Mesodermal cell (in vitro differentiated cells): ENCODE measurements at regions not wholly inside any gene's neighbourhood (a gene's known extent, or its start where the extent isn't known, plus 50 kb on each side); places are given as distances from the start of the nearest gene placed in this dataset.
A peak's percentile ranks its signal among the peaks of the same experiment; 100 is the strongest.

ENCODE experiments used
- H3K27ac ChIP-seq: 2 replicates; pipeline ENCODE4 v1.7.0; 2013; ENCODE audit warnings: mild to moderate bottlenecking, low read depth, low read length, moderate library complexity; ENCODE audit not compliant: severe bottlenecking
- H3K36me3 ChIP-seq: 2 replicates; pipeline ENCODE4 v1.7.1; 2013; ENCODE audit warnings: mild to moderate bottlenecking, low read length, moderate library complexity; ENCODE audit not compliant: control insufficient read depth, insufficient read depth
- H3K4me1 ChIP-seq: one replicate; pipeline ENCODE4 v1.7.1; 2013; ENCODE audit warnings: mild to moderate bottlenecking, low read length; ENCODE audit not compliant: insufficient read depth, control insufficient read depth, poor library complexity, severe bottlenecking
- H3K4me3 ChIP-seq: 2 replicates; pipeline ENCODE4 v1.7.0; 2013; ENCODE audit warnings: low read length, control low read depth, mild to moderate bottlenecking; ENCODE audit not compliant: insufficient read depth, poor library complexity, severe bottlenecking; ENCODE audit errors: extremely low read depth
- H3K9me3 ChIP-seq: 2 replicates; pipeline ENCODE4 v1.7.1; 2013; ENCODE audit warnings: mild to moderate bottlenecking, low read length, moderate library complexity; ENCODE audit not compliant: control insufficient read depth
- WGBS, 2 experiments: methylation state at CpG; one replicate each; pipeline ENCODE4 v1.1.5; 2013; ENCODE audit warnings: missing lambda C conversion rate in 2 of 2; ENCODE audit not compliant: insufficient coverage in 2 of 2; 5-methylcytosine and 5-hydroxymethylcytosine counted together

DNA sequence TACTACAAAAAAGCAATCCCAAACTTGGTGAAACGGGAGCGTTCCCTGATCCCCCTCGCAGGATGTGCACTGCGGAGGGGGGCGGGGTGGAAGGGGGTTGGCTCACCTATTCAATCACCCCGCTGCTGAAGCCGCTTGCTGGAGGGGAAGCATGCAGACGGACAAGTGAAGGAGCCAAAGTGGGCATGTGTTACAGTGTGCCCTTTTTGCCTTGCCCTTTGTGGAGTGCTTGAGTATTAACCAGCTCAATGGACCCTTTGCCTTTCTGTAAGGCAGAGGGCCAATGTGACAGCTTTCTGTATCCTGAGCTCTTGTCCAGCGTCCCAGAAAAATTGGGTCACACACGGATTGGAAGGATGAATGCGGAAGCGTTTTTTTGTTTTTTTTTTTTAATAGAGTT lies 348.9 kb upstream of the NPSR1 start:
- 83 to 96% methylated on average over 4 to 10 of the region's 12 CpGs for WGBS, 2 experiments
- Histone ChIP-seq H3K4me1 (no peaks in the 10 kb centered on the region), H3K27ac (no peak overlapping the region), H3K36me3 (no peaks in the 10 kb centered on the region), H3K4me3 (no peak overlapping the region), H3K9me3 (peaks cover 4% of the 10 kb centered on the region)

- WGBS, 2 experiments: 88 to 98% methylated on average over 8 of the region's 19 CpGs
- Histone ChIP-seq H3K36me3 (no peaks in the 10 kb centered on the region), H3K4me1 (peaks cover 4% of the 10 kb centered on the region), H3K9me3 (peaks cover 4% of the 10 kb centered on the region), H3K27ac (no peak overlapping the region), H3K4me3 (no peak overlapping the region)
Measured at GRCh38 chr7:34309584-34309983, 348.4 kb upstream of the NPSR1 start.

DNA sequence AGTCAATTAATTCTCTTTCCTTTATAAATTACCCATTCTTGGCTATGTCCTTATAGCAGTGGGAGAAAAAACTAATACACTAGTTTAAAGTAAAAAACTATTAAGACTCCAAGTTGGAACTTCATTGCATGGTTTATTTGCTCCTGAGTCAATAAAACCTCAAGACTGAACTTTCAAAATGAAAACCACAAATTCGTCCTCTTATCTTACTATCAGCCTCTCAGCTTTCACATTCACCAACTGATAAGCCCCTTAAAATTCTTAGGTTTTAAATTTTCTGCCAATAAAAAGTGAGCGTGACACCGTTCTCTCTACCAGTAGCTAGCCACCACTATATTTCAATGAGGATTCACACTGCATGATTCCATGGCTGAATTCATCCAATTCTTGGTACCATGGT lies 346.4 kb upstream of the NPSR1 start:
- 85 to 89% methylated on average over 3 of the region's 3 CpGs for WGBS, 2 experiments
- H3K9me3 ChIP-seq: peaks cover 4% of the 10 kb centered on the region
- H3K36me3 ChIP-seq: no peaks in the 10 kb centered on the region
- peaks cover 5% of the 10 kb centered on the region for H3K4me1 ChIP-seq
- no peak overlapping the region for H3K27ac ChIP-seq
- no peak overlapping the region for H3K4me3 ChIP-seq

GRCh38 chr7:34312624-34313023 lies 345.4 kb upstream of the NPSR1 start:
- H3K4me1 ChIP-seq: peaks cover 5% of the 10 kb centered on the region
- H3K9me3 ChIP-seq: peaks cover 4% of the 10 kb centered on the region
- no peak overlapping the region for H3K4me3 ChIP-seq
- WGBS, 2 experiments: 75 to 100% methylated on average over 1 of the region's 3 CpGs
- no peaks in the 10 kb centered on the region for H3K36me3 ChIP-seq
- H3K27ac ChIP-seq: no peak overlapping the region

GRCh38 chr7:34313289-34313688 lies 344.7 kb upstream of the NPSR1 start:
- peaks cover 4% of the 10 kb centered on the region for H3K9me3 ChIP-seq
- H3K4me3 ChIP-seq: no peak overlapping the region
- peaks cover 5% of the 10 kb centered on the region for H3K4me1 ChIP-seq
- WGBS, 2 experiments: 100% methylated on average over 1 of the region's 2 CpGs; no CpG with 5 or more reads in 1 of the 2 experiments
- H3K36me3 ChIP-seq: no peaks in the 10 kb centered on the region
- H3K27ac ChIP-seq: no peak overlapping the region

GRCh38 chr7:34315032-34315431 lies 343.0 kb upstream of the NPSR1 start:
- peaks cover 4% of the 10 kb centered on the region for H3K9me3 ChIP-seq
- H3K27ac ChIP-seq: no peak overlapping the region

DNA sequence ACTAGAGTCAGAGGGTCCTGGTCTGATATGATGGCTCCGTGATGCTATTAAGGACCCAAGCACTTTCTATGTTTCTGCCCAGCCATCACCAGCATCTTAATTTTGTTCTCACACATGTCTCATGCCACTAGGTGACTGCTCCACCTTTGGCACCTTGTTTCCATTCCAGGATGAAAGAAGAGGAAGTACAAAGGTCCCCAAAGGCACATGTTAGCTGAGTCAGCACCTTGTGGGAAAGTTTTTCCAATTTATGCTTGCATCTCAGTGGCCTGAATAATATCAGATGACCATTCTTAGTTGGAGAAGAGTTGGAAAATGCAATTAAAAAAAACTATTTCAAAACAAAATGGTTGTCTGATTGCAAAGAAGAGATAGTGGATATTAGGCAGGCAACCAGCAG lies 341.0 kb upstream of the NPSR1 start:
- Histone ChIP-seq H3K9me3 (peaks cover 4% of the 10 kb centered on the region), H3K4me1 (peaks cover 12% of the 10 kb centered on the region), H3K4me3 (no peak overlapping the region), H3K36me3 (no peaks in the 10 kb centered on the region), H3K27ac (no peak overlapping the region)
- WGBS, 2 experiments: 100% methylated on average over 1 of the region's 1 CpG; no CpG with 5 or more reads in 1 of the 2 experiments

More at GRCh38 chr7:34315032-34315431, 343.0 kb upstream of the NPSR1 start:
- Histone ChIP-seq H3K4me3 (no peak overlapping the region), H3K4me1 (peaks cover 5% of the 10 kb centered on the region), H3K36me3 (no peaks in the 10 kb centered on the region)

- WGBS, 2 experiments: 79% methylated on average over 5 of the region's 6 CpGs
- H3K36me3 ChIP-seq: no peaks in the 10 kb centered on the region
- H3K9me3 ChIP-seq: no peaks in the 10 kb centered on the region
- no peak overlapping the region for H3K4me3 ChIP-seq
- peaks cover 6% of the 10 kb centered on the region for H3K4me1 ChIP-seq
- no peak overlapping the region for H3K27ac ChIP-seq
Measured at GRCh38 chr7:34320412-34320811, 337.6 kb upstream of the NPSR1 start.

DNA sequence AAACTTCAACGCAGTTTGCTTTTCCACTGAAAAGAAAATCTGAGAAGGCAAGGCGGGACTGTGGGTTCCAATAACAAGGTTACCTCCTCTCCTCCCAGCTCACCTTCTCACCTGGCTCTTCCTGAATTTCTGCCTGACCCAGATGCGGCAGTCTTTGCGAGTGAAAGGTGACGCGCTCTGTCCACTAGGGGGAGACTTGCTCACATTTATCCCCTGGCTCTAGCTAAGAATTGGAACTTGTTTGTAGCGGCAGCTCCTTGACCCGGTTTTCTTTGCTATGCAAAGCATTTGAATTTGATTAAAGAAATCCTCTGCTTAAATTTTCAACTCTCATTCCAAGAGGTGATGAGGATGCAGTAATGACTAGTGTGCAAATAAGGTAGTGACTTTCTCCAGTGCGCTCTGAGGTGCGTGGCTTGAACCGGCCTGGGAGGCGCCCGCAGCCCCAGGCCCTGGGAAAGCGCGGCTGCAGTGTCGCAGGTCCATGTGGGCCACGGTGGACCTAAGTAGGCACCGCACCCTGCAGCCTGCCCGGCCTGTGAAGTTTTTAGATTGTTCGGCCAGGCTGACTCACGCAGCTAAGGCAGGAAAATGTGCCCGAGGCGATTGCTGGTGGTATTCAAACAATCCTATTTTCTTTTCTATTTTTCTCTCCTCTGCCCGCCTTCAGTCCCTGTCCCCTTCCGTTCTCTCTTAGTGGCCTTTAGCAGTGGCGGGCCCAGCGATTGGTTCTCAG lies 336.9 kb upstream of the NPSR1 start:
- H3K9me3 ChIP-seq: no peaks in the 10 kb centered on the region
- WGBS, 2 experiments: 15 to 17% methylated on average over 15 to 16 of the region's 27 CpGs
- H3K4me1 ChIP-seq: peaks cover 6% of the 10 kb centered on the region
- H3K4me3 ChIP-seq: no peak overlapping the region
- no peaks in the 10 kb centered on the region for H3K36me3 ChIP-seq
- H3K27ac ChIP-seq: peak overlapping the region; percentile 71

DNA sequence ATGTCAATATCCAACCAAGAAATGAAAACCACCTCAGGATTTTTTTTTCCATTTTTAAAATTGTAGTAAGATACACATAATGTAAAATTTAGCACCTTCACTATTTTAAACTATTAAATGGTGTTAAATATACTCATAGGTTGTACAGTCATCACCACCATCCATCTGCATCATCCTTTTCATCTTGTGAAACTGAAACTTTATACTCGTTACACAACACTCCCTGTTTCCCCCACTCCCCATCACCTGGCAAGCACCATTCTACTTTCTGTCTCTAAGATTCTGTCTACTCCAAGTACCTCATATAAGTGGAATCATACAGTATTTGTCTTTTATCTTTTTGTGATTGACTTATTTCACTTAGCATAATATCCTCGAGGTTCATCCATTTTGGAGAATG lies 335.2 kb upstream of the NPSR1 start:
- H3K9me3 ChIP-seq: no peaks in the 10 kb centered on the region
- 88% methylated on average over 1 of the region's 2 CpGs; no CpG with 5 or more reads in 1 of the 2 experiments for WGBS, 2 experiments
- no peak overlapping the region for H3K4me3 ChIP-seq

GRCh38 chr7:34327681-34328080 lies 330.3 kb upstream of the NPSR1 start:
- Histone ChIP-seq H3K36me3 (no peaks in the 10 kb centered on the region), H3K4me1 (peaks cover 5% of the 10 kb centered on the region), H3K4me3 (no peak overlapping the region), H3K27ac (no peak overlapping the region), H3K9me3 (no peaks in the 10 kb centered on the region)
- WGBS, 2 experiments: 94 to 100% methylated on average over 1 of the region's 1 CpG

More for the DNA sequence above, 335.2 kb upstream of the NPSR1 start:
- peaks cover 6% of the 10 kb centered on the region for H3K4me1 ChIP-seq
- no peaks in the 10 kb centered on the region for H3K36me3 ChIP-seq
- H3K27ac ChIP-seq: no peak overlapping the region
